OCI-M2 (cell line): ENCODE measurements at regions not wholly inside any gene's neighbourhood (a gene's known extent, or its start where the extent isn't known, plus 50 kb on each side); places are given as distances from the start of the nearest gene placed in this dataset.
"Not testable (repeated sequence)": the region's sequence is repeated elsewhere in the genome, so short reads cannot be mapped to it uniquely, and the experiment has no call there.

ENCODE experiments used
- DNase-seq: peaks from one replicate; lab custom pipeline; 2025; ENCODE audit not compliant: unreplicated experiment; lab: John Stamatoyannopoulos, UW

GRCh38 chr1:164087906-164088453 lies 471.0 kb upstream of the PBX1 start:
- DNase-seq, result no peak

- no peak for DNase-seq
Measured at GRCh38 chr1:164092603-164093353, 466.2 kb upstream of the PBX1 start.

GRCh38 chr1:164093543-164093942 lies 465.4 kb upstream of the PBX1 start:
- no peak for DNase-seq

- no peak for DNase-seq
Measured at GRCh38 chr1:164101802-164102201, 457.2 kb upstream of the PBX1 start.

DNA sequence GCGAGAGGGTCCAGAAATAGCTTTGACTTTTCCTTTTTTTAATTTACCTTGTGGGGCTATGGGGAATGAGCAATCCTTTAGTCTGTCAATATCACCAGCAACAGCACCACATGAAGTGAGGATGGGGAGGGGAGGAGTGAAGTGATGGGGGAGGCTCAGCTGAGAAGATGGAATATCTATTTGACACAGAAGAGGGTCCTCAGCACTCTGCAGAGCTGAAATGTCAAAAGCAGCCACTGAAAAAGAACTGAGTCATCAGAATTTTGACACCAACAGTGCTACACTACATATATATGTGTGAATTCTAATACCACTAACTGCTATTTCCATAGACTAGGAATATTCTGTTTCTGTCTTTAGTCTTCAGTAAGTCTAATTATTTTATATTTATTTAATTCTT lies 427.0 kb upstream of the PBX1 start:
- no peak for DNase-seq

GRCh38 chr1:164137273-164137925 lies 421.6 kb upstream of the PBX1 start:
- DNase-seq, result no peak

GRCh38 chr1:164141797-164142196 lies 417.2 kb upstream of the PBX1 start:
- DNase-seq, result no peak

DNA sequence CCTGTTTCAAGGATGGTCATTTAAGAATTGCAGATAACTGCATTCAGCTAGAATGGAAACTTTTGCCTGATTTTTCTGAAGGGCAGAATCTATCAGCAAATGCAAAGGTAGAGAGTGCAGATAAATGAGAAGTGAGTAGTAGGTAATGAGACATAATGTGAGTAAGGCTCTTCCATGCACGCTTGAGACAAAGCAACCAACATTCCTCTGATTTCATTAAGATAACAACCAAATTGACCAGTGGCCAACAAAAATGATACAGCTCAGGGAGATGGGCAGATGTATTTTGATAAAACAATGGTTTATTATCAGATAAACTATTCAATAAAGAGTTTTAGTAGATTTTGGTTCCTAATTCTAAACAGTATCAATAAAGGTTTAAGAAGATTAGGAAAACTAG lies 404.4 kb upstream of the PBX1 start:
- no peak for DNase-seq

- no peak for DNase-seq
Measured at GRCh38 chr1:164155347-164155746, 403.6 kb upstream of the PBX1 start.

GRCh38 chr1:164163289-164163849 lies 395.6 kb upstream of the PBX1 start:
- DNase-seq, result no peak

DNA sequence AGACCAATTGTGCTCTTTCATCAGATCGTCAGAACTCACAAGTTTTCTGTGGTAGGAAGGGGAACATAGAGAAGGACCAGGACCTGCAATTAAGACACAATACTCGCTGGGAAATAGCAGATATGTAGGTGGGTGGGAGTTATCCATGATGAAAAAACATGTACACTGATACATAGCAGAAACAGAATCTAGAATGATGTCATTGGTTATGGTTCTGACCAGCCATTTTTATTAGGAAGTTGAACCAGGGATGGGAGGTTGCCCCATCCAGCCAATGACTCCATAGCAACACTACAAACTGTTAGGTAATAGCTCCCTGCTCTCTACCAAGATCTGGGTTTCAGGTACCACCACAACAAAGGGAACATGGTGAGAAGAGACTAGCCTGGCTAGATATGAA lies 393.5 kb upstream of the PBX1 start:
- no peak for DNase-seq

GRCh38 chr1:164166454-164166853 lies 392.5 kb upstream of the PBX1 start:
- DNase-seq, result not testable (repeated sequence)

- no peak for DNase-seq
Measured at GRCh38 chr1:164177118-164177517, 381.9 kb upstream of the PBX1 start.

GRCh38 chr1:164180824-164181223 lies 378.2 kb upstream of the PBX1 start:
- DNase-seq, result no peak

DNA sequence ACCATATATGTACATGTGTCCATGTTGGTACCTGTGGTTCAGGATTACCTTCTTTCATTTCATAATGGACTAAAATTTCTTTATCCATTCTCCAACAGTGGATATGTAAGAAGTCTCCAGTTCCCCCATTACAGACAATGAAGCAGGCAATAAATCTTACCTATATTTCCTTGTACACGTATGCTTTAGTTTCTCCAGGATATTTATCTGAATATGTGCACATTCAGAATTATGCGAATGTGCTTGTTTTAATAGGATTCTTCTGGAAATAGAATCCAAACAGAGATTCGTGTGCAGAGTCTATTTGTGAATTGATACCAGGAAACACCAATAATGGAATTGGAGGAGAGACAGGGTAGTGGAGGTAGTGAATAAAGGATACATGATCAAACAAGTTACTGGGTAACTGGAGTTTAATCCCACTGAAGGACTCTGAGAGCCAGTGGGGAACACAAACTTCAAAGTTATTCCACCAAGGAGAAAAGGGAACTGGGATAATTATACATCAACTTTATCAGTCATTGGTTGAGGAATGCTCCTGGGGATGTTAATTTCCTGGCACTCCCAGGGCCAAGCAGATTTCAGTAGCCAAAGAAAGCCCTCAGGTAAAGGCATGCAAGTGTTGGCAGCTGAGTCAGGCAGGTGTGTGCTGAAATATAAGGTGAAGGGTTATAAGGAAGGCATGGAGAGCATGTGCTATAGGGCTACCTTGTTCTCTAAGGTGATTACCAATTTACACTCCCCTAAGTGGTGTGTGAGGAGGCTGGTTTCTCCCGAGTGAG lies 374.9 kb upstream of the PBX1 start:
- DNase-seq, result no peak

GRCh38 chr1:164186881-164187280 lies 372.1 kb upstream of the PBX1 start:
- no peak for DNase-seq

GRCh38 chr1:164188497-164188896 lies 370.5 kb upstream of the PBX1 start:
- DNase-seq, result no peak

- no peak for DNase-seq
Measured at GRCh38 chr1:164191191-164191590, 367.8 kb upstream of the PBX1 start.

DNA sequence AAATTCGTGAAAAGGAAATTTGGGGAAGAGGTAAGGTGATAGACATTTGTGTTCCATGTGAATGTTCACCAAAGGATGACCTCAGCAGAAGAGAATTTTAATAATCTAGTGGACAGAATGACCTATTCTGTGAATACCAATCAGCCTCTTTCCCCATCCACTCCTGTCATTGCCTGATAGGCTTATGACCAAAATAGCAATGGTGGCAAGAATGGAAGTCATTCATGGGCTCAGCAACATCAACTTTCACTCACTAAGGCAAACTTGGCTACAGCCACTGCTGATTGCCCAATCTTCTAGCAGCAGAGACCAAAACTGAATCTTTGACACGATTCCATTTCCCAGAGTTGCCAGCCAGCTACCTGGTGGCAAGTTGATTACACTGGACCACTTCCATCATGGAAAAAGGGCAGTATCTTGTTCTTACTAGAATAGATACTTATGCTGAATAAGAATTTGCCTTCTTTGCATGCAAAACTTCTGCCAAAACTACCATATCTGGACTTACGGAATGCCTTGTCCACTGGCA lies 348.7 kb upstream of the PBX1 start:
- no peak for DNase-seq

GRCh38 chr1:164223378-164223777 lies 335.6 kb upstream of the PBX1 start:
- DNase-seq, result no peak

GRCh38 chr1:164225011-164225410 lies 334.0 kb upstream of the PBX1 start:
- DNase-seq, result no peak
